NCI-H82 (cell line): ENCODE measurements at regions not wholly inside any gene's neighbourhood (a gene's known extent, or its start where the extent isn't known, plus 50 kb on each side); places are given as distances from the start of the nearest gene placed in this dataset.
"Not testable (repeated sequence)": the region's sequence is repeated elsewhere in the genome, so short reads cannot be mapped to it uniquely, and the experiment has no call there.

ENCODE experiments used
- DNase-seq: peaks from one replicate; lab custom pipeline; 2025; lab: John Stamatoyannopoulos, UW

- DNase-seq = no peak
Observed at GRCh38 chr5:100694100-100694499, 158.9 kb downstream of the FAM174A start.

DNA sequence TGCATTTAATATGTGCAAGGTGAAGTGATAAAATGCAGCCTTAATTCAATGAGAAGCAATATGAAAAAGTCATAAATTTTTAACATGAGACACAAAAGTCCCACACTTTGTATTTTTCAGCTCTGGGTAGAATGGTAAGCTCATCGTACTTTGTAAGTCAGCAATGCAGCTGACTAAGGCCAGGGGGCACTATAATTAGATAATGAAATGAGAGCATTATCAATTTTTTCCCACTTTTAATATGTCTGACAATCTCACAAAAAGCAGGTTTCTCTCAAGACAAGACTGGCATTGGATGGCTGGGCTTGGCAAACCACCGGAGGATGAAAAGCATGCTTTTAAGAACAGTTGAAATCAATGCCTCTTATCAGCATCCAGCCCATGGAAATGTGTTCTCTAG is 162.8 kb downstream of the FAM174A start:
- no peak for DNase-seq

- no peak for DNase-seq
Observed at GRCh38 chr5:100706776-100707175, 171.6 kb downstream of the FAM174A start.

DNA sequence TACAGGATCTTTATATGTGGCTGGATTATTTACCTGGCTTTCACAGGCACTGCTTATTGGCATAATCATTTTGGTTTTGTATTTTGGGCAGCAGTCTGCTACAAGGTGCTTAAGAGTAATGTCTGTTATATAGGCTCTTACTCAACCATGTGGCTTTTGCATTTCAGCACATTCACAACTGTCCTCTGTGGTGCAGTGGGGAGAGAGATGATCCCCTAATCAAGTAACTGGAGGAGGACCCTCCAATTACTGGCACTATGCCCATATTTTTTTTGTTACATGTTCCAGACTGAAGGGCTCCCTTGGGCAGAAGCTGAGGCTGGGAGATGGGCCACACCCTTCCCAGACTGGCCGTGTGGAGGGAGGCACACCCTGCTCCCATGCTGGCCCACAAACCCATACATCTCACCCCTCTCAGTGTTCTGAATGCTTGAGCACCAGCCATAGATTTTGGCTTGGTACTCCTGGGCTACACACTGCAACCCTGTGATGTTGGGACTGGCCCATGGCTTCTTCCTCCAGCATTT is 173.5 kb downstream of the FAM174A start:
- peak; percentile 3 for DNase-seq

- no peak for DNase-seq
Observed at GRCh38 chr5:100709771-100710170, 174.6 kb downstream of the FAM174A start.

DNA sequence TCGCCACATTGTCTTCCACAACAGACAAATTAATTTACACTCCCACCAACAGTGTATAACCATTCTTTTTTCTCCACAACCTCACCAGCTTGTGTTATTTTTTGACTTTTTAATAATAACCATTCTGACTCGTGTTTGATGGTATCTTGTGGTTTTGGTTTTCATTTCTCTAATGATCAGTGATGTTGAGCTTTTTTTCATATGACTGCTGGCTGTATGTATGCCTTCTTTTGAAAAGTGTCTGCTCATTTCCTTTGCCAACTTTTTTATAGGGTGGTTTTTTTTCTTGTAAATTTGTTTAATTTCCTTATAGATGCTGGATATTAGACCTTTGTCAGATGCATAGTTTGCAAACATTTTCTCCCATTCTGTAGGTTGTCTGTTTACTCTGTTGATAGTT is 179.6 kb downstream of the FAM174A start:
- DNase-seq = not testable (repeated sequence)

DNA sequence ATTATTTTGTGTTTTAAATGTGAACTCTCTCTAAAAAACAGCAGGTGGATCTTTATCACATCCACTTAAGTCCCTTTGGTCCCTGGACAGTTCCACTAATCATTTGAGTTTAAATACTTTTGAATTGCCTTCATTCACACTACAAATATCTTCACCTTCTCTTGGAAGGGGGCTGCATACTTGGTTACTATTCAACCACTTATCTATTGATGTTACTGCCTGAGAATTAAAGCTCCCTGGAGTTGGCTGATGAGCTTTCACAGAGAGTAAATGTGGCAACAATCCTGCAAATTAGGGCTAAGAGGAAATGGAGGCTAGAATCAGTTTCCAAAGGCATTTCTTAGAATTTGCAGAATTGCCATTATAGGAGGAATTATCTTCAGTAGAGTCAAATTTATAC is 180.4 kb downstream of the ST8SIA4 start:
- DNase-seq = no peak

GRCh38 chr5:100723229-100723628 is 179.9 kb downstream of the ST8SIA4 start:
- DNase-seq = no peak

DNA sequence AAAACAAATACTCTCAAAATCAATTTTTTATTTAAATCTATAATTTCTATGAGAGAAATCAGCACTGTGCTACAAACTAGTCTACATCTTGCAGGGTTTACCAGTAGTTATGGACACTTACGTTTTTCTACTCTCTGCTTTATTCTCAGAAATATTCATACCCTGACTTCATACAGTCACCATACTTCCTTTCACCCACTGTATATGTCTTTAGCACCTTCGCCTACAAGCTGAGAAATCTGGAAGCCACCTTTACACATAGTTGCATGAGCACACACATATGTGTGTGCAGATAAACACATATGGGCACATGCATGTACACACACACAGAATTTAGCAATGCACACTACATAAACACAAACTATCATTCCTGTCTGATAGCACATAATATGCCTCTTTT is 177.0 kb downstream of the ST8SIA4 start:
- DNase-seq = no peak

GRCh38 chr5:100731768-100732167 is 171.3 kb downstream of the ST8SIA4 start:
- no peak for DNase-seq

- DNase-seq = no peak
Observed at GRCh38 chr5:100746730-100747129, 156.4 kb downstream of the ST8SIA4 start.

DNA sequence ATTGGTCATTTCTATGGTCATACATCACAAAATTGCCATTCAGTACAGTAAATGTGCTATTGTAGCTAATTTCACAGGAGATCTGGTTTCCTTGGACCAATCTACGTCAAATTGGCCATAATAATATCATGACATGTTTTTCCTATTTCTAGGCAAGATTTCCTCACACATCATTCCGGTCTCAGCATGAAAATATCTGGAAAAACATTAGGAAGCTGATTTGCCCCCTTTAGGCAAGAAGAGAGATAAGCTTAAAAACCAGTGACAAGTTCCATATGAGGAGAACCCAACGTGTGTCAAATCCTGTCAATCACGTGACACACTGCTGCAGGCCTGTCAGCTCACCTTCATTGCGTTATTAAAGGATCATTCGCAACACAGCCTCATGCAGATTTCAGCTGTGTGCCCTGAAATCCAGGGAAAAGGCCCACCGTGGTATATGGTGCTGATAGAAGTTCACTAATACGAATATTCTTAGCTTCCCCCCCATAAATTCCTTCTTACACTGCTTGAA is 153.3 kb downstream of the ST8SIA4 start:
- no peak for DNase-seq

DNA sequence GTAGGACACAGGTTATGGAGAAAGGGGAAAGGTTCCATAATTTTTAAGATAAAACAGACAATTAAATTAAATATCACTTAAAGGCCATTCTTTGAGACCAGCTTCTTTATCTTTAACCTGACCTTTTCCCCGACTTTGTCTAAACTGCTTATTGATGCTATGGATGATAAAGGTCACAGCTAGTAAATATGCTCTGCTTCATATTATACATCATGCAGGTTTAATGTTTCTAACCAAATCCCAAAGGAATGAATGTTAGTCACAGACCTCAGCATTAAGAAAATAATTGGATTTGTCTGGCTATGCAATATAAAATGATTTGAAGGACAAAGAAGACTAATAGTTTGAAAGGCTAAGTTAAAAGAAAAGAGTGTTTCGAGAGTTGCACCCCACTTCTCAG is 147.6 kb downstream of the ST8SIA4 start:
- DNase-seq = peak; percentile 53
